ENCODE measurements at regions not wholly inside any gene's neighbourhood (a gene's known extent, or its start where the extent isn't known, plus 50 kb on each side); places are given as distances from the start of the nearest gene placed in this dataset.
A peak's percentile ranks its signal among the peaks of the same experiment; 100 is the strongest.

- Histone ChIP-seq H4K5ac (ENCODE audit: insufficient read length, low read depth, low read length) (no peak overlapping the region), H3K14ac (ENCODE audit: insufficient read length) (no peak overlapping the region), H3K9me3 (ENCODE audit: insufficient read depth in 2 of 2, low read depth in 1 of 2, low read length in 1 of 2) (no peaks in the 10 kb centered on the region), H3K23me2 (ENCODE audit: low read depth, low read length) (no peaks in the 10 kb centered on the region), H2BK120ac (replicated peaks; ENCODE audit: low read depth, low read length) (no peak overlapping the region), H3K4me3 (ENCODE audit: extremely low read depth in 1 of 4, insufficient read depth in 2 of 4, low read depth in 3 of 4, low read length in 4 of 4) (no peak overlapping the region), H4K20me1 (replicated peaks in 1 of 2; ENCODE audit: control insufficient read depth in 1 of 2, insufficient read depth in 2 of 2, low read length in 2 of 2) (no peaks in the 10 kb centered on the region), H2BK12ac (ENCODE audit: low read depth, low read length) (no peak overlapping the region), H3K18ac (ENCODE audit: extremely low read depth, low read length) (no peak overlapping the region), H3K4ac (replicated peaks; ENCODE audit: insufficient read length, low read depth, low read length) (no peak overlapping the region), H3K27ac (ENCODE audit: low read depth, low read length) (no peak overlapping the region), H3K9ac (replicated peaks in 1 of 4; ENCODE audit: extremely low read depth in 1 of 4, low read depth in 3 of 4, low read length in 3 of 4) (no peak overlapping the region), H3K23ac (ENCODE audit: insufficient read length) (no peak overlapping the region), H3K79me2 (ENCODE audit: control insufficient read depth in 1 of 2, insufficient read depth in 2 of 2, low read length in 2 of 2) (no peaks in the 10 kb centered on the region), H3K4me1 (replicated peaks in 1 of 4; ENCODE audit: control insufficient read depth in 3 of 4, insufficient read depth in 4 of 4, low read length in 3 of 4) (peaks cover 2 to 11% (median 4%) of the 10 kb centered on the region in 4 experiments; a peak in 5 of 7 replicates), H2AFZ (ENCODE audit: low read length) (0 out of 2 replicates have a peak overlapping the region, but pooled peaks have one; percentile 57), H3K36me3 (ENCODE audit: control insufficient read depth in 2 of 4, insufficient read depth in 4 of 4, low read length in 3 of 4) (no peaks in the 10 kb centered on the region), H3K27me3 (replicated peaks in 1 of 4; ENCODE audit: control insufficient read depth in 3 of 4, extremely low read depth in 1 of 4, insufficient read depth in 3 of 4, low read length in 3 of 4) (no peaks in the 10 kb centered on the region), H3K4me2 (ENCODE audit: insufficient read depth in 1 of 2, low read depth in 2 of 2, low read length in 2 of 2) (no peak overlapping the region), H2AK5ac (ENCODE audit: low read depth, low read length) (no peak overlapping the region), H4K91ac (replicated peaks; ENCODE audit: insufficient read length, low read length) (no peak overlapping the region), H3K56ac (replicated peaks; ENCODE audit: insufficient read length, low read depth, low read length) (no peak overlapping the region), H4K8ac (ENCODE audit: extremely low read depth, insufficient read depth, low read length) (no peak overlapping the region), H2BK5ac (ENCODE audit: low read depth, low read length) (no peak overlapping the region), H3K79me1 (ENCODE audit: low read depth, low read length) (no peaks in the 10 kb centered on the region), H2BK15ac (ENCODE audit: low read length) (no peak overlapping the region), H2BK20ac (ENCODE audit: low read length) (no peak overlapping the region)
- ChIA-PET CTCF (ENCODE audit: partially characterized antibody) (no interaction called here), POLR2A (ENCODE audit: partially characterized antibody) (no interaction called here)
- no peak for TF ChIP-seq GABPA (IDR thresholded peaks at IDR 0.05; ENCODE audit: borderline replicate concordance, insufficient read depth, low read length)
- no peak for TF ChIP-seq TBP (IDR thresholded peaks at IDR 0.05; ENCODE audit: low read depth, low read length)
- TF ChIP-seq BACH1 (IDR thresholded peaks at IDR 0.05; ENCODE audit: low read length) = no peak
- no peak for TF ChIP-seq USF2 (IDR thresholded peaks at IDR 0.05; ENCODE audit: low read length)
- no peak for TF ChIP-seq CBX5 (IDR thresholded peaks at IDR 0.05; ENCODE audit: low read depth, low read length)
- 72% methylated on average over 5 of the region's 5 CpGs; no CpG with 5 or more reads in 1 of the 2 experiments for WGBS, 2 experiments (ENCODE audit: extremely low coverage in 1 of 2, insufficient coverage in 1 of 2, insufficient read length in 1 of 2, insufficient replicate concordance in 2 of 2, low coverage in 1 of 2, low lambda C conversion rate in 2 of 2, missing lambda C conversion rate in 1 of 2)
- FAIRE-seq = no peak
- no peak for DNase-seq (ENCODE audit: low read depth in 1 of 2, low spot score in 2 of 2)
Observed at GRCh38 chr9:80883826-80884579, 805.3 kb downstream of the TLE1 start.
